Neural progenitor cell (in vitro differentiated cells): ENCODE measurements at regions not wholly inside any gene's neighbourhood (a gene's known extent, or its start where the extent isn't known, plus 50 kb on each side); places are given as distances from the start of the nearest gene placed in this dataset.

Experiments
- EZH2phosphoT487 ChIP-seq: fragments of 200-600 bp; sonication (generic); IDR thresholded peaks from 2 replicates; pipeline ENCODE4 v1.6.1; 2017; ENCODE audit warnings: antibody characterized with exemption
- TF ChIP-seq, protein P1 (sequence below): fragments of 200-600 bp; sonication (generic); IDR thresholded peaks from 2 replicates; pipeline ENCODE4 v1.5.1; 2017; ENCODE audit warnings: antibody characterized with exemption, mild to moderate bottlenecking

DNA sequence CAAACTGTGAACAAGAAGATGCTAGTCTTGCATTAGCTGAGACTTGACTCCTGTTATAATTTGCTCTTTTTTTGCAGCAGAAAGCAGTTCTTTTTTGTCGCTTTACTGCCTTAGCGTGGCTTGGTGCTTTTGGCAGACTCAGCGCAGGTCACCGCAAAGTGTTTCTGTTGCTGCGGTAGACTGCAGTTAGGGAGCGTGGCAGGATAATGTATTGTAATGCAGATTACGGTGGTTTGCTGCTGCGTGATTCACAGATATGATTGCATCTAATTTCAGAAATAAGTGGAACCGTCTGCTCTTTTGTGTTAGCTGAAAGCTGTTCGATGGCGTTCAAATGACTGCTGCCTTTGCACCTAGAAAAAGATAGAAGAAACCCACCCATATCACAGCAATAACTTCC lies 131.6 kb upstream of the SATB2 start:
- TF ChIP-seq, protein P1, sequence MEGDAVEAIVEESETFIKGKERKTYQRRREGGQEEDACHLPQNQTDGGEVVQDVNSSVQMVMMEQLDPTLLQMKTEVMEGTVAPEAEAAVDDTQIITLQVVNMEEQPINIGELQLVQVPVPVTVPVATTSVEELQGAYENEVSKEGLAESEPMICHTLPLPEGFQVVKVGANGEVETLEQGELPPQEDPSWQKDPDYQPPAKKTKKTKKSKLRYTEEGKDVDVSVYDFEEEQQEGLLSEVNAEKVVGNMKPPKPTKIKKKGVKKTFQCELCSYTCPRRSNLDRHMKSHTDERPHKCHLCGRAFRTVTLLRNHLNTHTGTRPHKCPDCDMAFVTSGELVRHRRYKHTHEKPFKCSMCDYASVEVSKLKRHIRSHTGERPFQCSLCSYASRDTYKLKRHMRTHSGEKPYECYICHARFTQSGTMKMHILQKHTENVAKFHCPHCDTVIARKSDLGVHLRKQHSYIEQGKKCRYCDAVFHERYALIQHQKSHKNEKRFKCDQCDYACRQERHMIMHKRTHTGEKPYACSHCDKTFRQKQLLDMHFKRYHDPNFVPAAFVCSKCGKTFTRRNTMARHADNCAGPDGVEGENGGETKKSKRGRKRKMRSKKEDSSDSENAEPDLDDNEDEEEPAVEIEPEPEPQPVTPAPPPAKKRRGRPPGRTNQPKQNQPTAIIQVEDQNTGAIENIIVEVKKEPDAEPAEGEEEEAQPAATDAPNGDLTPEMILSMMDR: no peak
- TF ChIP-seq EZH2phosphoT487: no peak
